GM18498 (cell line): ENCODE measurements at regions not wholly inside any gene's neighbourhood (a gene's known extent, or its start where the extent isn't known, plus 50 kb on each side); places are given as distances from the start of the nearest gene placed in this dataset.

Source experiments
- ATAC-seq: cut with Tn5 transposase; IDR thresholded peaks from one replicate; pipeline ENCODE4 v1.9.1; 2021; ENCODE audit warnings: mild to moderate bottlenecking, moderate library complexity; ENCODE audit not compliant: unreplicated experiment

DNA sequence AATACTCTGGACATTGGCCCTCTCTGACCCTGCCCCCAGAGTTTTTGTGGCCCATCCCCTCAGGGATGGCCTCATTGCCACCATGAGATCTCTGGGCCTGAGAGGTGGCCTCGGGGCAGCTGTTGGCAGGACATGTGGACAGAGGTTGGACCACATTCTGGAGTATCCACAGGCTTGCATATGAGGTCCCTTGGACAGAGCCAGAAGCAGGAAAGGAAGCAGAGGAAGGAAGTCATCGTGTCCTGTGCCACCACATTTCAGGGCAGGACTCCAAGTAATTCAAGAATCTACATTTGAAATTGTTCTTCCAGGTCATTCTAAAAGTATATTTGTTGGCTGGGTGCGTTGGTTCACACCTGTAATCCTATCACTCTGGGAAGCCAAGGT, 95.9 kb upstream of the PPP2R5A start:
- ATAC-seq: no peak

DNA sequence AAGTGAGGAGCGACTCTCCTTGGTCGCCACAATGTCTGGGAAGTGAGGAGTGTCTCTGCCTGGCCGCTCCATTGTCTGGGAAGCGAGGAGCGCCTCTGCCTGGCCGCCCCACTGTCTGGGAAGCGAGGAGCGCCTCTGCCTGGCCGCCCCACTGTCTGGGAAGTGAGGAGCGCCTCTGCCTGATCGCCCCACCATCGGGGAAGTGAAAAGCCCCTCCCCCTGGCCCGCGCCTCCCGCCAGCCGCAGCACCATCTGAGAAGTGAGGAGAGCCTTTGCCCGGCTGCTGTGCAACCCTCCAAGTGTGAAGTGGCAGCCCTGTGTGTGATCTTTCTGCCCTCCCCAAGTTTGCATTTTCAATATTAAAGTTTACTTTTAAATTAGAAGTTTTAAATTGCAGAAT, 95.0 kb upstream of the PPP2R5A start:
- no peak for ATAC-seq

DNA sequence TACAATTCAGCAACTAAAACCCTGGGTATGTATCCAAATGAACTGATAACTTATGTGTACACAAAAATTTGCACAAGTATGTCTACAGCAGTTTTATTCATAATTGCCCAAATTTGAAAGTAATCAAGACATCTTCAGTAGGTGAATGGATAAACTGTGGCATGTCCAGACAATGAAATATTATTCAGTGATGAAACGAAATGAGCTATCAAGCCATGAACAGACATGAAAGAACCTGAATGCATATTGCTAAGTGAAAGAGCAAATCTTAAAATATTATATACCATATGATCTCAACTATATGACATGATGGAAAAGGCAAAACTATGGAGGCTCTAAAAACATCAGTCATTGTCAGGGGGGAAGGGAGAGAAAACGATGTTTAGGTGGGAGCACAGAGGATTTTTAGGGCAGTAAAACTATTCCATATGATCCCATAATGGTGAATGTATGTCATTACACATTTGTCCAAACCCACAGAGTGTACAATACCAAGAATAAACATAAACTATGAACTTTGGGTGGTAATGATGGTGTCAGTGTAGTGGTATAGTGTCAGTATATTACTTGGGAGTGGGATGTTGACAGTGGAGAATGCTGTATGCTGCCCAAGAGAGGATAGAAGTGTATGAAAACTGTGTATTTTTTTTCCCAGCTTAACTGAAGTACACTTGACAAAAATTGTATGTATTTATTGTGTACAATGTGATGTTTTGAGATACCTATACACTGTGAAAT, 92.8 kb upstream of the PPP2R5A start:
- no peak for ATAC-seq

GRCh38 chr1:212196355-212196754, 88.9 kb upstream of the PPP2R5A start:
- no peak for ATAC-seq

- no peak for ATAC-seq
Observed at GRCh38 chr1:212201461-212201860, 83.7 kb upstream of the PPP2R5A start.

DNA sequence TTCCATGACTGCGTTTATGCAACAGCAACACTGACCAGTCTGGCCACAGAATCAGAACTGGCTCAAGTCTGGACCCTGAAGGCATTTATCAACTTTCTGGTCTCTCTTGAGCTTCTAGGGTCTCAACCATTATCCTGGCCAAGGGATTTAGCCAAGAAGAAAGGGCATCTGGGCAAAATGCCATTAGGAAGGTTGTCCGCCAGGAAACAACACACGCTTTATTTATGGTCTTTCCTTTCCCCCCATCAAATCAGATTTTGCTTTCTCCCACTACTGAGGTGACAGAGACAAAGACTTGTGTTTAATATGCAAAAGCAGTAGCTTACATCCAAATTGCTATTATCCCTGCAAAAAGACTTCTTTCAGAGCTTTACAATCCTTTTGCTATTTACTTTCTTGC, 81.6 kb upstream of the PPP2R5A start:
- ATAC-seq: no peak

GRCh38 chr1:212205006-212205405, 80.2 kb upstream of the PPP2R5A start:
- ATAC-seq: no peak

DNA sequence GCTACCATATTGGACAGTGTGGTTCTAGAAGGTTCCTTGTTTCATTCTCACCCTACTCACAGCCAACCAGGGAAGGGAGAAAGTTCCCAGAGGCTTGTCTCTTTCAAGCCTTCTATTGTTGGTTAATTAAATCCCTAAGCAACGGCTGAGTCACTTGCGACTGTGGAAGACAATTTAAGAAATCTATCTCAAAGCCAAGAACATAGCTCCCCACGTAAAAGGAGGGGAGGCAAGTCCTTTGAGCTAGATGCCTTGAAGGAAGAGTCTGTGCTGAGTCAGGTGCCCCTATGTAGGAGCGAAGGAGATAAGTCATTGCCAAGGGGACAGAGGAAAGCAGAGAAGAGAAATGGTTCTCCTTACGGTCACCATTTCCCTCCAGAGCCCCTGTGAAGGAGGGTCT, 79.4 kb upstream of the PPP2R5A start:
- no peak for ATAC-seq

- no peak for ATAC-seq
Observed at GRCh38 chr1:212207118-212207517, 78.1 kb upstream of the PPP2R5A start.

GRCh38 chr1:212207822-212208520, 77.2 kb upstream of the PPP2R5A start:
- no peak for ATAC-seq

DNA sequence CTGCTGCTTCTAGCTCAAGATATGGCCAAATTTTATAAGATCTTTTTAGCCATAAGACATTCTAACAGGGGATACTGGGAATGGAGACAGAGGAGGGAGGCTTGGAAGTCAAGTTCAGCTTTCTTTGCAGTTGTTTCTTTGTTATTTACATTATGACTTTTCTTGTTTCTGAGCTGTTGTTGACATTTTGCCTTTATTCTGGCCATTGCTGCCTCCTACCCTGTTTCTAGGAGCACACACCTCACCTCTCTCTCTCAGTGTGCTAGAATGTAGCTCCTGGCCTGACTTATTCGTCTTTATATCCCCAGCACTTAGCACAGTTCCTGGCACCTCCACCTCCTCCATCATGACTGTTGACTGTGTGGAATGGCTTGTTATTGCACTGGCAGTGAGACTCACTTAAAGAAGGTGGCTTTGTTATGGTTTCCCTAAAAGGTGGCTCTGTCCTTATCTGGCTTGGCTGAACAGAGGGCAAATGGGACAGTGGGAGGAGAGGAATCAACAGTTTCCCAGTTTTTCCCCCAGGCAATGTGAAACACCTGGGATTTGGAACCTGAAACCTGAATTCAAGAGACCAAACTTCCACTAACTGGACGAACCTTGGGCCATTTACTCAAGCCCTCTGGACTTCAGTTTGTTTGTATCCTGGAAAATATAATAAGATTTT, 76.1 kb upstream of the PPP2R5A start:
- no peak for ATAC-seq

DNA sequence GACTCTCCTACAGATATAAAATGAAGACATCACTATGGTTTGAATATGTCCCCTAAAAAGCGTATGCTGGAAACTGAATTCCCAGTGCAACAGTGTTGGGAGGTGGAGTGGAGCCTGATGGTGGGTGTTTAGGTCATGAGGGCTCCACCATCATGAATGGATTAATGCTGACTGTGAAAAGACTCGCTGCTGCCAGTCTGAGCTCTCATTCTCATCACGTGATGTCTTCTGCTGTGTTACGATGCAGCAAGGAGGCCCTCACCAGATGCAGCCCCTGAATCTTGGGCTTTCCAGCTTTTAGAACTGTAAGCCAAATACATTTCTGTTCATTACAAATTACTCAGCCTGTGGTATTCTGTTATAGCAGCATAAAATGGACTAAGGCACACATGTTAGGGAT, 73.8 kb upstream of the PPP2R5A start:
- no peak for ATAC-seq

- no peak for ATAC-seq
Observed at GRCh38 chr1:212212343-212212742, 72.9 kb upstream of the PPP2R5A start.

DNA sequence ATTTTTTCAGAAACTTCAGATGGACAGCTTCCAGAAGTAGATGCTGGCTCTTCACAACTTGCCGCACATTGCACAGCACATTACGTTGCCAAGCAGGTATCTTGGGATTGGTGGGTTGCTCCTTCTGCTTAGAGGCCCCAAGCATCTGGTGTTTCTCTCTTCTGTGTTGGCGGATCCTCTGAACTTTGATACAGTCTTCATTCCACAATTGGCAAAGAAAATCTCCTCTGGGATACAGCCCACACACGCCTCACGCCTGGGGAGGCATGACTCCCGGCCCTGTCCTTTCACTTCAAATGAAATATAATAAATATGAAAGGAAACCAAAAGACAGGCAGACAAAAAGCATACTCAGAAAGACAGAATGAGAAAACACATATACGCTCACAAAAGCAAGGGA, 72.3 kb upstream of the PPP2R5A start:
- ATAC-seq: no peak

DNA sequence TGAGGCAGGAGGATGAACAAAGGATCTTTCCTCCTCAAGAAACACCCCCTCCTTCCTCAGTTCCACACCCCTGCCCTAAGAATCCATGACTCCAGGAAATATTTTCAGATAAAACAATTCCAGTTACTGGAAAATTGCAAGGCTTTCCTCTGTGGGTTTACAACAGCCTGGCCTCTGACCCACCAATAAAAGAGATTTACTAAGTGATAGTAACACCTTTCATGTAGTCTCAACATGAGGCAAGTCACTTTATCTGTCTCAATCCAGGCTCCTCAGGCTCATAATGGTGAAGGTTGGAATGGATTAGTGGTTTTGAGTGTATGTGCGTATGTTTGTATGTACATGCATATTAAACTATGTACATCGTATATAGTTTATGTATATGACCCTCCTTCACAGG, 71.4 kb upstream of the PPP2R5A start:
- no peak for ATAC-seq

- ATAC-seq: no peak
Observed at GRCh38 chr1:212214325-212214724, 70.9 kb upstream of the PPP2R5A start.

GRCh38 chr1:212215910-212216309, 69.3 kb upstream of the PPP2R5A start:
- ATAC-seq: no peak

DNA sequence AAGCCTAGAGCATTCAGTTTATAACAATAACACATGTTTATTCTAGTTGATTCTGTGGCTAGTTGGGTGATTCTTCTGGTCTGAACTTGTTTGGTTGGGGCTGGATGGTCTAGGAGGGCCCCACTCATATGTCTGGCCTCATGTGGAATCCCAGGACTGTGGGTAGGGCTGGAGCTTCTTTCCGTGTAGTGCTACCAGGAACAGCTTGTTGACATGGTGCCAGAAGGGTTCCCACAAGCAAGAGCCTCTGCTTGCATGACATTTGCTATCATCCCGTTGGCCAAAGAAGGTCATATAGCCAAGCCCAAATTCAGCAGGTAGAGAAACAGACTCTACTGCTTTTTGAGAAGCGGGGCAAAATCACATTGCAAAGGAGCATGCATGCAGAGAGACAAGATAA, 67.6 kb upstream of the PPP2R5A start:
- no peak for ATAC-seq

DNA sequence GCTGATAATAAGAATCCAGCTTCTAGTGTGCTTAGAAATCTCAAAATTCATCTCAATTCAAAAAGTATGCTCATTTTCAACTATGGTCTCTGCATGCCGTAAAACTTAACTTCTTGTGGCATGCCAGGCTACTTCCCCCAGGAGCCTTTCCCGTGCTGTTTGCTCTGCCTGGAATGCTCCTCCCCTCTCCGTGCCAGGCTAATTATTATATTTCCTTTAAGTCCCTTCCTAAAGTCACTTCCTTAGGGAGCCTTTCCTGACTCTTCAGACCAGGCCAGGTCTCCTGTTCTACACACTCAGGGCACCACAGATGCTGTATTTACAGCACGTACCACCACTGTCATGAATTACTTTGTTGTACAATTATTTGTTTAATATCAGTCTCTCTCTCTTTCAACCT, 67.1 kb upstream of the PPP2R5A start:
- no peak for ATAC-seq

DNA sequence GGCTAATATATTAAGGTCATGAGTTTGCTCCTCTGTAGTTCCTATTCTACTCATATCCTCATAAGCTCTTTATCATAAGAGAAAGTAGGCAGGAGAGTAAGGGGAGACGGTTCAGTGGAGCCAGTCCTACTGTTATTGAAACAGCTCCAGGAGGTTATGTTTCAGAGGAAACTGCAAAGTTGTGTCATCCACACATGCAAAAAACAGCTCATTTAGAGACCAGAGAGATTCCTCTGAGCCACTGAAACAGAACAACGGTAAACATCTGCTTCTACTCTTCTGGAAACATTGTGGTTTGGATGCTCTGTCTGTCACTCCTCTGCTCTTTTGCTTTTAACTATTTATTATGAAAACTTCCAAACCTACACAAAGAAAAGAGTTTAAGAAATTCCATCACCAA, 66.3 kb upstream of the PPP2R5A start:
- peak; percentile 87 for ATAC-seq

GRCh38 chr1:212219679-212220463, 65.3 kb upstream of the PPP2R5A start:
- no peak for ATAC-seq
